K562 (cell line): ENCODE measurements at regions not wholly inside any gene's neighbourhood (a gene's known extent, or its start where the extent isn't known, plus 50 kb on each side); places are given as distances from the start of the nearest gene placed in this dataset.

Experiments used
- ATAC-seq: fragments of 200-7000 bp; cut with Tn5 transposase; 3 replicates; pipeline ENCODE4 v1.9.1; 2020; ENCODE audit warnings: moderate library complexity
- BruUV-seq: library from RNA; stranded (reverse); fragments of 400-500 nt; replicated peaks from 2 replicates; lab custom pipeline; 2021; lab: Mats Ljungman, UMichigan
- CTCF ChIA-PET: fragments of 300-600 bp; formaldehyde crosslinking; extraction: SDS; loops from one replicate; lab custom pipeline; 2021; ENCODE audit warnings: low intra/inter-chr PET ratio; lab: Yijun Ruan, JAX
- POLR2A ChIA-PET: fragments of 300-600, 350-650 bp; sonication (Branson Sonifier 250); formaldehyde crosslinking; extraction: SDS; loops from one replicate; lab custom pipeline; 2021; ENCODE audit warnings: antibody characterized with exemption, inconsistent platforms; lab: Yijun Ruan, JAX
- DNase-seq, 4 experiments: peaks; one replicate each; pipeline versions ENCODE4 v3.0.0 to v3.0.0-alpha.2; 2011 to 2018; ENCODE audit warnings: low spot score in 3 of 4, mixed read lengths in 3 of 4; ENCODE audit errors: extremely low read depth in 1 of 4
- FAIRE-seq: peaks from 2 replicates; lab custom pipeline; 2011; peaks lifted over from hg19 to GRCh38; lab: Jason Lieb, UNC
- H2AFZ ChIP-seq: 2 replicates; pipeline ENCODE4 v1.6.0; 2011; ENCODE audit warnings: low read depth, low read length, control low read depth, inconsistent platforms
- H3K27ac ChIP-seq: fragments of 200-600 bp; 3 replicates; pipeline ENCODE4 v1.8.0; 2011; ENCODE audit warnings: low read depth, mild to moderate bottlenecking, control low read depth, inconsistent platforms, low read length, moderate library complexity, mixed read lengths; ENCODE audit errors: extremely low read depth
- H3K27me3 ChIP-seq, 2 experiments: fragments of 300-600 bp in 1 of 2; 2 replicates in 1 of 2; 3 replicates in 1 of 2; pipeline versions ENCODE4 v1.6.0 to v1.8.0; 2011; ENCODE audit warnings: inconsistent platforms in 2 of 2, low read length in 2 of 2, mild to moderate bottlenecking in 1 of 2, mixed read lengths in 1 of 2, moderate library complexity in 1 of 2; ENCODE audit not compliant: control insufficient read depth in 2 of 2, insufficient read depth in 2 of 2
- H3K36me3 ChIP-seq: fragments of 300-600 bp; 3 replicates; pipeline ENCODE4 v1.8.0; 2011; ENCODE audit warnings: mild to moderate bottlenecking, low read length, inconsistent platforms; ENCODE audit not compliant: control insufficient read depth, insufficient read depth
- H3K4me1 ChIP-seq, 2 experiments: fragments of 200-600 bp in 1 of 2; replicated peaks in 1 of 2; 2 replicates in 1 of 2; 3 replicates in 1 of 2; pipeline versions ENCODE4 v1.5.1 to v1.8.0; 2011; ENCODE audit warnings: inconsistent platforms in 2 of 2, low read length in 2 of 2, mild to moderate bottlenecking in 1 of 2, mixed read lengths in 1 of 2, moderate library complexity in 1 of 2; ENCODE audit not compliant: control insufficient read depth in 2 of 2, insufficient read depth in 2 of 2
- H3K4me2 ChIP-seq: 2 replicates; pipeline ENCODE4 v1.6.1; 2011; ENCODE audit warnings: low read length, control low read depth, inconsistent platforms, mixed read lengths; ENCODE audit not compliant: insufficient read depth
- H3K4me3 ChIP-seq: fragments of 200-600 bp; sonication (generic), shearing (Covaris generic); 2 replicates; pipeline ENCODE4 v1.5.1; 2016; ENCODE audit warnings: control low read depth, inconsistent platforms
- H3K79me2 ChIP-seq: fragments of 200-600 bp; 3 replicates; pipeline ENCODE4 v1.8.0; 2011; ENCODE audit warnings: low read length, inconsistent platforms; ENCODE audit not compliant: control insufficient read depth, insufficient read depth
- H3K9ac ChIP-seq, 2 experiments: 2 replicates each; pipeline versions ENCODE4 v1.6.0 to v1.6.1; 2011; ENCODE audit warnings: low read depth in 2 of 2, low read length in 2 of 2, control low read depth in 1 of 2, inconsistent platforms in 1 of 2, mild to moderate bottlenecking in 1 of 2, mixed read lengths in 1 of 2; ENCODE audit not compliant: insufficient read depth in 1 of 2
- H3K9me1 ChIP-seq: one replicate; pipeline ENCODE4 v1.6.0; 2011; ENCODE audit warnings: inconsistent platforms, mild to moderate bottlenecking, low read length, moderate library complexity; ENCODE audit not compliant: control insufficient read depth, insufficient read depth
- H3K9me3 ChIP-seq: replicated peaks from 2 replicates; pipeline ENCODE4 v1.5.1; 2011; ENCODE audit warnings: low read depth, low read length, inconsistent platforms; ENCODE audit not compliant: control insufficient read depth, insufficient read depth
- H4K20me1 ChIP-seq: replicated peaks from 2 replicates; pipeline ENCODE4 v1.6.1; 2011; ENCODE audit warnings: low read length, inconsistent platforms, mixed read lengths; ENCODE audit not compliant: control insufficient read depth, insufficient read depth
- DPF2 ChIP-seq: fragments of 450-650 bp; IDR thresholded peaks from 2 replicates; pipeline ENCODE4 v1.6.1; 2016
- ELF1 ChIP-seq: fragments of 200-800 bp; sonication (Bioruptor generic); IDR thresholded peaks from 2 replicates; pipeline ENCODE4 v1.6.1; 2016; ENCODE audit warnings: missing genetic modification characterization, missing compliant biosample characterization
- KAT8 ChIP-seq: fragments of 450-650 bp; IDR thresholded peaks from 2 replicates; pipeline ENCODE4 v1.6.1; 2016; ENCODE audit warnings: low read depth, mild to moderate bottlenecking
- KHSRP ChIP-seq: fragments of 450-650 bp; IDR thresholded peaks from 2 replicates; pipeline ENCODE4 v1.6.1; 2017
- NEUROD1 ChIP-seq: fragments of 150-350 bp; IDR thresholded peaks from 2 replicates; pipeline ENCODE4 v1.6.1; 2014; ENCODE audit warnings: borderline replicate concordance, low read length, low read depth; ENCODE audit not compliant: partially characterized antibody
- RBBP5 ChIP-seq: fragments of 200-600 bp; sonication (generic); IDR thresholded peaks from 2 replicates; pipeline ENCODE4 v1.6.1; 2012; ENCODE audit warnings: borderline replicate concordance, mild to moderate bottlenecking, low read length, control low read depth, inconsistent platforms; ENCODE audit not compliant: insufficient read depth, poor library complexity, severe bottlenecking
- SRF ChIP-seq, 2 experiments: fragments of 250-450, 450-650 bp in 1 of 2; sonication (Bioruptor Pico) in 1 of 2; sonication (generic) in 1 of 2; formaldehyde crosslinking; IDR thresholded peaks; 2 replicates each; pipeline versions ENCODE4 v1.5.0 to v1.5.1; 2020 to 2022; ENCODE audit warnings: mild to moderate bottlenecking in 1 of 2, missing genetic modification reagents in 1 of 2
- TAF9B ChIP-seq: fragments of 450-650 bp; IDR thresholded peaks from 2 replicates; pipeline ENCODE4 v1.6.1; 2018; ENCODE audit warnings: mild to moderate bottlenecking; ENCODE audit not compliant: partially characterized antibody
- TFE3 ChIP-seq: fragments of 450-650 bp; formaldehyde crosslinking; IDR thresholded peaks from 2 replicates; pipeline ENCODE4 v1.4.0; 2020; ENCODE audit warnings: mild to moderate bottlenecking, mixed read lengths
- WHSC1 ChIP-seq: IDR thresholded peaks from one replicate; pipeline ENCODE4 v1.6.1; 2012; ENCODE audit warnings: low read length, control low read depth, inconsistent platforms
- ZNF143 ChIP-seq: sonication (generic); formaldehyde crosslinking; IDR thresholded peaks from 2 replicates; pipeline ENCODE4 v1.9.0; 2022; ENCODE audit warnings: mild to moderate bottlenecking, missing genetic modification reagents
- ZNF668 ChIP-seq: fragments of 250-450 bp; sonication (Bioruptor Pico); IDR thresholded peaks from 2 replicates; pipeline ENCODE4 v1.8.0; 2022; ENCODE audit warnings: mild to moderate bottlenecking, inconsistent platforms
- ZNF830 ChIP-seq: fragments of 250-450 bp; sonication (Bioruptor Pico); IDR thresholded peaks from 2 replicates; pipeline ENCODE4 v1.5.0; 2021; ENCODE audit warnings: mild to moderate bottlenecking
- ZSCAN29 ChIP-seq: fragments of 450-650 bp; IDR thresholded peaks from 2 replicates; pipeline ENCODE4 v1.6.1; 2017
- WGBS: fragments of 100-300 bp; shearing (Covaris generic); methylation state at CpG from one replicate; pipeline ENCODE4 v1.1.6; 2016; ENCODE audit warnings: low coverage, mixed read lengths; ENCODE audit not compliant: insufficient coverage; ENCODE audit errors: missing lambda C conversion rate; 5-methylcytosine and 5-hydroxymethylcytosine counted together
- in situ Hi-C: fragments of 300-500 bp; cut with MboI; formaldehyde crosslinking; loops from 4 replicates; pipeline ENCODE4 v1.15.0; 2018; ENCODE audit warnings: inconsistent platforms, mixed read lengths
- intact Hi-C: fragments of 100-400 bp; cut with micrococcal nuclease; formaldehyde crosslinking; loops from 2 replicates; pipeline ENCODE4 v1.14.2; 2022
- TF ChIP-seq, protein P1 (sequence below): fragments of 450-650 bp; formaldehyde crosslinking; IDR thresholded peaks from 2 replicates; pipeline ENCODE4 v1.4.0; 2022; ENCODE audit warnings: missing genetic modification characterization

- WGBS: 2% methylated on average over 3 of the region's 3 CpGs
- intact Hi-C loops: no loop called here
- Histone ChIP-seq H3K79me2 (no peaks in the 10 kb centered on the region), H3K36me3 (no peaks in the 10 kb centered on the region), H4K20me1 (no peaks in the 10 kb centered on the region), H3K4me2 (no peak overlapping the region), H3K9me1 (no peaks in the 10 kb centered on the region), H3K9me3 (no peaks in the 10 kb centered on the region), H3K4me1 (no peaks in the 10 kb centered on the region), H3K9ac (no peak overlapping the region), H3K4me3 (no peak overlapping the region), H2AFZ (no peak overlapping the region), H3K27ac (no peak overlapping the region), H3K27me3 (peaks cover 0 to 15% of the 10 kb centered on the region in 2 experiments; a peak in 2 of 5 replicates)
- TF ChIP-seq ZSCAN29 (no peak), ZNF668 (CRISPR knock-in tag) (no peak), TFE3 (CRISPR knock-in tag) (no peak), RBBP5 (no peak), WHSC1 (no peak), TAF9B (no peak), ZNF143 (no peak), KAT8 (no peak), DPF2 (no peak), KHSRP (no peak), NEUROD1 (no peak), ZNF830 (CRISPR knock-in tag) (no peak), ELF1 (tag) (no peak), SRF (CRISPR knock-in tag; IDR thresholded peaks at IDR 0.05) (no peak)
- TF ChIP-seq, protein P1, sequence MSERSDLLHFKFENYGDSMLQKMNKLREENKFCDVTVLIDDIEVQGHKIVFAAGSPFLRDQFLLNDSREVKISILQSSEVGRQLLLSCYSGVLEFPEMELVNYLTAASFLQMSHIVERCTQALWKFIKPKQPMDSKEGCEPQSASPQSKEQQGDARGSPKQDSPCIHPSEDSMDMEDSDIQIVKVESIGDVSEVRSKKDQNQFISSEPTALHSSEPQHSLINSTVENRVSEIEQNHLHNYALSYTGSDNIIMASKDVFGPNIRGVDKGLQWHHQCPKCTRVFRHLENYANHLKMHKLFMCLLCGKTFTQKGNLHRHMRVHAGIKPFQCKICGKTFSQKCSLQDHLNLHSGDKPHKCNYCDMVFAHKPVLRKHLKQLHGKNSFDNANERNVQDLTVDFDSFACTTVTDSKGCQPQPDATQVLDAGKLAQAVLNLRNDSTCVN (CRISPR knock-in tag): no peak
- FAIRE-seq (no peak), DNase-seq (no peak), ATAC-seq (no peak)
- POLR2A ChIA-PET: interaction anchor here (1.3 kb wide), 1 partner anchor 10 kb away, joined by 3 read pairs; no protein-coding TSS in a partner anchor
- CTCF ChIA-PET: no interaction called here
- in situ Hi-C loops: no loop called here
- BruUV-seq: no TSS peak
These were observed 69.9 kb upstream of the ITGA6 start for GRCh38 chr2:172357442-172357841.
